GM12872 (cell line): ENCODE measurements at regions not wholly inside any gene's neighbourhood (a gene's known extent, or its start where the extent isn't known, plus 50 kb on each side); places are given as distances from the start of the nearest gene placed in this dataset.

ENCODE experiments used
- TF ChIP-seq, protein P1 (sequence below): IDR thresholded peaks from 3 replicates; pipeline ENCODE4 v1.5.1; 2011; ENCODE audit warnings: low read depth, mild to moderate bottlenecking, low read length, moderate library complexity; ENCODE audit not compliant: insufficient read depth

DNA sequence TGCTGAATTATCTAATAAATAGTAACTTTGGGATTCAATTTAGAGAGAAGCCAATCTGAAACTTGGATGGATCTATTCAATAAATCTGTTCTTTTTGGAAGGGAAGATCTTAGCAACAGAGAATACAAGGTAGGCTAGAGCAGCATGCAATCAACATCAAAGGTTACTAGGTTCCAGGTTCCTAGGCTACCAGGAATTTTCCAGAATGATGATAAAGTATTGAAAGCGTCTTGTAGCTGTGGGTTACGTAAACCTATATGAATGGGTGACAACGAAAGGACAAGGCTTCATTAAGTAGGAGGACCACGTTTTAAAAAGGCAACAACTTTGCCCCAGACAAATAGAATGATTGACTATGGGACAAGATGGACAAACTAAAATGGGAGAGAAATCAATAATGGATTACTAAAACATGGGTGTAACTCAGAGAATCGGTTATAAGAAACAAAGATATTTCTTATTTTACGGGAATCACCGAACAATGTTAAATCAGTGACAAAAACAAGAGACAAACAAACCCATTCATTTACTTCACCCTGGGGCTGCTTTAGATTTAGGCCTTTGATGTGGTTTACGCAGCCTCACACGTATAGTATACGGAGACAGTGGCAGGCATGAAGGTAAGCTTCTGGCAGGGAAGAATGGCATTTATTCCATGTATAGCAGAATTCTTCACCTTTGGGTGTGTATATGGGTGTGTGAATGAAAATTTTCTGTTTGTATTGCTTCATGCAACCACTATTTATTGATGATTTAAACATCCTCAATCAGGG, 732.6 kb upstream of the PABPC4L start:
- TF ChIP-seq, protein P1, sequence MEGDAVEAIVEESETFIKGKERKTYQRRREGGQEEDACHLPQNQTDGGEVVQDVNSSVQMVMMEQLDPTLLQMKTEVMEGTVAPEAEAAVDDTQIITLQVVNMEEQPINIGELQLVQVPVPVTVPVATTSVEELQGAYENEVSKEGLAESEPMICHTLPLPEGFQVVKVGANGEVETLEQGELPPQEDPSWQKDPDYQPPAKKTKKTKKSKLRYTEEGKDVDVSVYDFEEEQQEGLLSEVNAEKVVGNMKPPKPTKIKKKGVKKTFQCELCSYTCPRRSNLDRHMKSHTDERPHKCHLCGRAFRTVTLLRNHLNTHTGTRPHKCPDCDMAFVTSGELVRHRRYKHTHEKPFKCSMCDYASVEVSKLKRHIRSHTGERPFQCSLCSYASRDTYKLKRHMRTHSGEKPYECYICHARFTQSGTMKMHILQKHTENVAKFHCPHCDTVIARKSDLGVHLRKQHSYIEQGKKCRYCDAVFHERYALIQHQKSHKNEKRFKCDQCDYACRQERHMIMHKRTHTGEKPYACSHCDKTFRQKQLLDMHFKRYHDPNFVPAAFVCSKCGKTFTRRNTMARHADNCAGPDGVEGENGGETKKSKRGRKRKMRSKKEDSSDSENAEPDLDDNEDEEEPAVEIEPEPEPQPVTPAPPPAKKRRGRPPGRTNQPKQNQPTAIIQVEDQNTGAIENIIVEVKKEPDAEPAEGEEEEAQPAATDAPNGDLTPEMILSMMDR = no peak

DNA sequence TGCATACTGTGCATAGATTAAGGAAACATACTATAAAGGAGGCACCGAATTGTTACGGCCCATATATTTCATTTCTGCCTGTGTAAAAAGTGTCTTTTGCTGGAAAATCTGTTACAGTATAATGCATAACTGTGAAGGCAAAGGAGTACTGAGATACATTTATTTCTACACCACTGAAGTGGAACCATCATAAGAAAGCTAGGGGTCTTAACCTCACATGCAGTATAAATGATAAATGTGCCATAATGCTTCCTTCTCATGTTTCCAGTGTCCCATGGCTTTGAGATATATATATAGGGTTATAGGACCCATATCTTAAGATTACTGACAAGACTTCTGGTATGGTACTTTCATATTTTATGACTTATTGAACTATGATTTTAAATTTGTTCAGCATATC, 713.8 kb upstream of the PABPC4L start:
- TF ChIP-seq, protein P1 = no peak

DNA sequence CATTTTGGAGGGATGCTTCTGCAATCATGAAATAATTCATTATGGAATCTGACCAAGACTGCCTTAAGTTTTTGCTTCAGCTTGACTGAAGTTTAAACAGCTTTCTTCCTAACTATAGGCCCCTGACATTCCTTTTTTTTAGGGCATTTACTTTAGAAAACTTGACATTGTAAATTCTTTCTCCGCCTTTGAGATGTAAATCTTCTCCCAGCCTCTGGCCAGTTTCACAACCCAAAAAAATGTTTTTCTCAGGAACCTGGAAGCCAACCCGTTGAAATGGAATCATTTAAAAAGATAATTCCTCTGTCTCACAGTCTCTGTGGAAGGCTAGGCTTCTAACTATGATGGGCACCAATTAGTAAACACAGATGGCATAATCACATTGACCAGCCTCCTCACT, 710.4 kb upstream of the PABPC4L start:
- TF ChIP-seq, protein P1 = no peak

DNA sequence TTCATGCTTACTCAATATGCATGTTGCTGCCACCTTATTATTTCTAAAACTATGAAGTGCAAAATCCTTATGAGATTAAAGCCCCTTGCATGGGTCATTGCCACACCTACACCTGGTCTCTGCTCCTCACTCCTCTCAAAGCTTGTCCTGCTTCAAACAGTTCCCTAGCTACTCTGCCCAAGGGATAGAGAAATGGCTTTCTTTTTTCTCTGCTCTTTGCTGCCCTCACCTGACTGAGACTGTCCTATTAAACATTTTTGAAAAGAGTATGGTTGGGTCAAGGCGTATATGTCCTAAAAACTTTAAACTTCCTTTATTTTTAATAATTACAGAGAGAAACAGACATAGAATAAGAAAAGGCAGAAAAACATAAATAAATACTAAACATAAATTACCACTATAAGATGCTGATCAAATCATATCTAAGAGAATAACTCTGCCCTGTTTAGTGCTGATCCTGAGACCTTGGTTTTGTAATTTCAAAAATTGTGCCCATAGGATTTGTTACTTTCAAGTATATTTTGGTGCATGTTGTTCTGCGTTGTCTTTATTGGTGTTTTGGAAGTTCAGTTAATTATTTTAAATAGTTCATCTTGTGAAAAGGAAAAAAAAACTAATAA, 704.9 kb upstream of the PABPC4L start:
- TF ChIP-seq, protein P1 = no peak

DNA sequence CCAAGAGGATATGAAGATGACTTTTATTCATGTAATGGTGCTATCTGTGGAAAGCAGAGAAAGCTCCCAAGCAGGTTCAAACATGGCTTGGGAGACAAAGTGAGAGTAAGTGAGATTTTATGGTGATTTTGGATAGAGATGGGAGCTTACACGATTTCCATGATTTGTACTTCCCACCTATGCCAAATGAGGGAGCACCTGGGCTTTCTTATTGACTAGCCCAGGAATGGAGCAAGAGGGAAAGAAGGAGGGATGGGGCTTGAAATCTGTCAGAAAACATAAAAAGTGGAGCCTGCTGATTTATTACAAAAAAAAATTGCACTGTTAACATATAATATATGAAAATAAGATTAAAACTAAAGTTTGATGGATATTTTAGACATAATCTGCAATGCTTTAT, 703.5 kb upstream of the PABPC4L start:
- TF ChIP-seq, protein P1 = no peak

DNA sequence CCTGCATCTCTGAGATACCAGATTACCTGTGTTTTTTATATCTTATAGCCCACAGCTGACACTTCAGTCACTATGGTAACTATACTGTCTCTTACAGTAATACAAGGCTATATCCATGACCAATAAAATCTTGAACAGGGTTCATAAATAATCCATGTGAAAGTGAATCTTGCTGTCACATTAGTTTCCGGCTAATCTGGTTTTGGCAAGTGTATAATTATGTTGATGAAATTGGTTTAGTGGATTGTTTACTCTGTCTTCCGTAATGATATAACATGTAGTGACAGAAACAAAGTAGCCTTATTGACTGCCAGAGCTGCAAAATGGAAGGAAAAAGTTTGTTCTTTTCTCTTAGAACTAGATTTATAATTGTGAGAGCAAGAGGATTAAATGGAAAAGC, 686.6 kb upstream of the PABPC4L start:
- TF ChIP-seq, protein P1 = no peak

DNA sequence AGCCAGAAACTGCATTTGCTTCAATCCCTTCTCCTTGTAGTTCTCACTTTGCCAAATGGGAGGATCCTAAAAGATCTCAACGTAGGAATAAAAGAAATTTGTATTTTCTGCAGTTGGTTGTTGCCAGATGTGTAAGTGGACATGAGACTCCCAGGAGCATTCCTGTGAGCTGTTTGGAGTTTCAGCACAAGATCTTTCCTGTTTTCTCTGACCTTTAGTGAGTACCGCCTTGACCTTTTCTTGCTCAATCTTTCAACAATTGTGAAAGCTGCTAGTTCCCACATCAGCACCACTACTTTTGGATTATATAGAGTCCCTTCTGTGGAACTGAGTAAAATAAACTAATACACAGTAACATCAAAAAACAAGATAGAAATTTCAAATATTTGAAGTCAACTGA, 683.8 kb upstream of the PABPC4L start:
- TF ChIP-seq, protein P1 = no peak
